Stimulated activated CD4-positive, alpha-beta T cell treated with anti-CD3 and anti-CD28 coated beads, Interleukin-1b, Interleukin-23, amount 100 ng/mL, for 4 hours (primary cell): ENCODE measurements at regions not wholly inside any gene's neighbourhood (a gene's known extent, or its start where the extent isn't known, plus 50 kb on each side); places are given as distances from the start of the nearest gene placed in this dataset.
"Not testable (repeated sequence)": the region's sequence is repeated elsewhere in the genome, so short reads cannot be mapped to it uniquely, and the experiment has no call there.

ENCODE experiments used
- DNase-seq, 2 donors: peaks; one replicate each; pipeline ENCODE4 v3.0.0-alpha.2; 2020; ENCODE audit warnings: low read depth in 2 of 2

DNA sequence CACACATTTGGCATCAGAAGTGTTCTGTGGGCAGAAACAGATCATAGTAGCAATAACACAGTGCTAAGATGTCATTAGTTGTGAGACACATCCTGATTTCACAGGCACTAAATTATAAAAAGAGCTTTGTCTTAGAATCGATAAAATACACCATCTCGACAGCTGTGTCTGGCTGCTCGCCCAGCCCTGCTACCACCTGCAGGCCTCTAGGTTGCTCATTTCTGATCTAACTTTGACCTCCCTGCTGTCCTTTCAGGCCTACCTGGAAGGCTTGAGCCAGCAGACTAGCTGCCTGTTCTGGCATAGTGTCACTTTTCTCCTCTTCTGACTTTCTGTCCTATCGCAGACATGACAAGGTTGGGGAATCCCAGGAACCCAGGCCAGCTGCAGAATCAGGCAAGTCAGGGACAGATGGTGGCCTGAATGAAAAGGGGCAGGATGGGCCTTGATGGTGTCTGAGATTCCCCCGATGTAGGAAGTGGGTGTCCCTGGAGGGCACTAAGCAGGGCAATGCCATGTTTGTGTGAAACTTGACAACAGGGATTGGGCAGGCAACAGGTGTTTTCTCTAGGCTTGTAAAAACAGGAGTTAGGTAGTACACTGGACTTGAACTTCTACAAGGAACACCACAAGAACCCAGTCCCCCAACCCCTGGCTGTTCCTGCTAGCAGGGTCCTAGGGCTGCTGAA lies 66.6 kb upstream of the RHOU start:
- DNase-seq: no peak

- no peak for DNase-seq
These were observed 66.1 kb upstream of the RHOU start for GRCh38 chr1:228669242-228669585.

- DNase-seq: not testable (repeated sequence)
These were observed 54.2 kb upstream of the RHOU start for GRCh38 chr1:228681076-228681565.

- DNase-seq: no peak
These were observed 51.9 kb upstream of the RHOU start for GRCh38 chr1:228683428-228683827.

DNA sequence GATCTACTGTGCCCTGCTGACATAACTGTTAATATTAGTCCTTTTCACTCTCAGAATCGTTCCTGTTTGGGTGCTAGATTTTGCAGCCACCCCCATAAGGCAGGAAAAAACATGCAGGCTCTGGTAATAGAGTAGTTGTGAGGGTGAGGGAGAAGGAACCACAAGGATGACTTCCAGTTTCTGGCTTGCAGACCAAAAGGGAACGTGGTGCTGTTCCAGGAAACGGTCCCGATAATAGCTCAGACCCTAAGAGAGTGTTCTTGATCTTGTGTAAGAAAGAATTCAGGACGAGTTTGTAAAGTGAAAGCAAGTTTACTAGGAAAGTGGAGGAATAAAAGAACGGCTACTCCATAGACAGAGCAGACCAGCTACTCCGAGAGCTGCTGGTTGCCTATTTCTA lies 50.7 kb upstream of the RHOU start:
- DNase-seq: no peak

DNA sequence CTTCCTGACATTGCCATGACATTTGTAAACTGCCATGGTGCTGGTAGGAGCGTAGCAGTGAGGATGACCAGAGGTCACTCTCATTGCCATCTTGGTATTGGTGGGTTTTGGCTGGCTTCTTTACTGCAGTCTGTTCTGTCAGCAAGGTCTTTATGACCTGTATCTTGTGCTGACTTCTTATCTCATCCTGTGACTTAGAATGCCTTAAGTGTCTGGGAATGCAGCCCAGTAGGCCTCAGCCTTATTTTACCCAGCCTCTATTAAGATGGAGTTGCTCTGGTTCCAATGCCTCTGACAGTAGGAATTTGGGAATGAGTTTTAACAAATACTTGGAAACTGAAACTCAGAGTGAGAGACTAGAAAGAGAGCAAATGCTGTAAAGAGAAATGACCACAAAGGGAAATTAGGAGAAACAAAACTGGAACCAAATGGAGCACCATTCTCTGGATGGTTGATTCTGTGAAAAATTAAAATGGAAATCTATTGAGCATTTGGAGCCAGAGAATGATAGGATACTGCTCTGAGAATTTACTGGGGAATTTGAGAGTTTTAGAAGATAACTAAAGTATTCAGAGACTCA lies 50.1 kb upstream of the RHOU start:
- no peak for DNase-seq
